Spleen (tissue), 7 donors: ENCODE measurements at regions not wholly inside any gene's neighbourhood (a gene's known extent, or its start where the extent isn't known, plus 50 kb on each side); places are given as distances from the start of the nearest gene placed in this dataset.
"Not testable (repeated sequence)": the region's sequence is repeated elsewhere in the genome, so short reads cannot be mapped to it uniquely, and the experiment has no call there.

Experiments
- POLR2A ChIP-seq, 3 donors: fragments of 450-650 bp; IDR thresholded peaks; one replicate each; pipeline ENCODE4 v1.5.1; 2017; ENCODE audit warnings: antibody characterized with exemption in 3 of 3, mild to moderate bottlenecking in 1 of 3
- POLR2AphosphoS5 ChIP-seq, 3 donors: sonication (generic); formaldehyde crosslinking; IDR thresholded peaks; one replicate each; pipeline ENCODE4 v1.5.1; 2017; ENCODE audit warnings: antibody characterized with exemption in 3 of 3
- TF ChIP-seq, protein P1 (sequence below), 11 experiments: fragments of 200-600 bp in 7 of 11; fragments of 450-650 bp in 4 of 11; sonication (generic) in 4 of 11; IDR thresholded peaks in 8 of 11; conservative IDR thresholded peaks in 3 of 11; 1 replicate in 7 of 11; 2 replicates in 4 of 11; pipeline versions ENCODE4 v1.4.0 to v1.8.0; 2016 to 2021; ENCODE audit warnings: antibody characterized with exemption in 11 of 11, inconsistent platforms in 4 of 11, mild to moderate bottlenecking in 1 of 11
- donor health status: DM: no; HTN: no; CAD: no; lungs with moderate emphysema.
- donor health status: DM: no; HTN: no; CAD: no.
- donor health status: DM: no; HTN: no; CAD: no.

- TF ChIP-seq, protein P1, sequence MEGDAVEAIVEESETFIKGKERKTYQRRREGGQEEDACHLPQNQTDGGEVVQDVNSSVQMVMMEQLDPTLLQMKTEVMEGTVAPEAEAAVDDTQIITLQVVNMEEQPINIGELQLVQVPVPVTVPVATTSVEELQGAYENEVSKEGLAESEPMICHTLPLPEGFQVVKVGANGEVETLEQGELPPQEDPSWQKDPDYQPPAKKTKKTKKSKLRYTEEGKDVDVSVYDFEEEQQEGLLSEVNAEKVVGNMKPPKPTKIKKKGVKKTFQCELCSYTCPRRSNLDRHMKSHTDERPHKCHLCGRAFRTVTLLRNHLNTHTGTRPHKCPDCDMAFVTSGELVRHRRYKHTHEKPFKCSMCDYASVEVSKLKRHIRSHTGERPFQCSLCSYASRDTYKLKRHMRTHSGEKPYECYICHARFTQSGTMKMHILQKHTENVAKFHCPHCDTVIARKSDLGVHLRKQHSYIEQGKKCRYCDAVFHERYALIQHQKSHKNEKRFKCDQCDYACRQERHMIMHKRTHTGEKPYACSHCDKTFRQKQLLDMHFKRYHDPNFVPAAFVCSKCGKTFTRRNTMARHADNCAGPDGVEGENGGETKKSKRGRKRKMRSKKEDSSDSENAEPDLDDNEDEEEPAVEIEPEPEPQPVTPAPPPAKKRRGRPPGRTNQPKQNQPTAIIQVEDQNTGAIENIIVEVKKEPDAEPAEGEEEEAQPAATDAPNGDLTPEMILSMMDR (IDR thresholded peaks at IDR 0.05 in 8 of 11, conservative IDR thresholded peaks at IDR 0.05 in 3 of 11), result not testable (repeated sequence)
- not testable (repeated sequence) for TF ChIP-seq POLR2A, POLR2AphosphoS5 (IDR thresholded peaks at IDR 0.05)
Measured at GRCh38 chr16:32003819-32004218, 130.2 kb downstream of the ZNF267 start.
